CD4-positive, alpha-beta T cell treated with Interleukin-2 at 100 ng/mL for 4 hours (primary cell): ENCODE measurements at regions not wholly inside any gene's neighbourhood (a gene's known extent, or its start where the extent isn't known, plus 50 kb on each side); places are given as distances from the start of the nearest gene placed in this dataset.

ENCODE experiments used
- DNase-seq: peaks from one replicate; pipeline ENCODE4 v3.0.0-alpha.2; 2020; ENCODE audit warnings: low spot score

GRCh38 chr18:78364388-78364960 lies 615.1 kb upstream of the SALL3 start:
- DNase-seq = no peak

- DNase-seq = no peak
These were observed 611.6 kb upstream of the SALL3 start for GRCh38 chr18:78367996-78368395.

GRCh38 chr18:78368726-78369125 lies 610.9 kb upstream of the SALL3 start:
- DNase-seq = no peak

DNA sequence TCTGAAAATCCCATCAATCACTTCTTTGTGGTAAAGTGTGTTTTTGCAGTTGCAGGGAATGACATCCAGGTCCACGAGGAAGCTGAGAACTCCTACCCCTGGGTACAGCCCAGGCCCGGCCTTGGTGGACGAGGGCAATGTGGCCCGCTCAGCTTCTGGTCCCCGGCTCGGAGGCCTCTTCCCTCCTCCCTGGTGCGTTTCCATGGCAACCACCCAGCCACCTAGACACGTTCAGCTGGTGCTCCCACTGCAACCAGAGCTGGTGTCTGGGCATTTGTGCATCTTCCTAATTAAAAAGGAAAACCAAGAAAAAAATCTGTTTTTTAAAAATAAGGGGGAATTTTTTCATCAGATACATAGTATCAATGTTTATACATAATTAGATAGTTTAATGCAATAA lies 603.6 kb upstream of the SALL3 start:
- DNase-seq = no peak

GRCh38 chr18:78378403-78378802 lies 601.2 kb upstream of the SALL3 start:
- no peak for DNase-seq

DNA sequence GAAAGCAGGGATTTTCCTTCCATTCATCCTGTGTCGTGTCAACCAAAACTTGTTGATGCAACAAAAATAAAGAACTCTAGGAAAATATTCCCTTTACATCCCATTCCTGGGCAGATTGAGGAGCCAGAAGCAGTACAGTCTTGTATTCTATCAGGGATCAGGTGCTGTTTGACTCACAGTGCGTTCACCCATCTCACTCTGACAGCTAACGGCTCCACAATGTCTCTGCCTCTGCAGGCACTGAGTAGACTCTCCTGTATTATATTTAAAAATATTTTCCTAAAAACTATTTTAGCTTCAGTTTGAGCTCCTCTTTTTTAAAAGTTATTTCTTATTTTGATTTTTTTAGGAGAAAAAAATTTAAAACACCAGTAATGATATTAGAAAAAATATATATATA lies 600.6 kb upstream of the SALL3 start:
- DNase-seq = no peak

GRCh38 chr18:78390348-78390951 lies 589.2 kb upstream of the SALL3 start:
- no peak for DNase-seq

- DNase-seq = no peak
These were observed 588.7 kb upstream of the SALL3 start for GRCh38 chr18:78390952-78391348.

DNA sequence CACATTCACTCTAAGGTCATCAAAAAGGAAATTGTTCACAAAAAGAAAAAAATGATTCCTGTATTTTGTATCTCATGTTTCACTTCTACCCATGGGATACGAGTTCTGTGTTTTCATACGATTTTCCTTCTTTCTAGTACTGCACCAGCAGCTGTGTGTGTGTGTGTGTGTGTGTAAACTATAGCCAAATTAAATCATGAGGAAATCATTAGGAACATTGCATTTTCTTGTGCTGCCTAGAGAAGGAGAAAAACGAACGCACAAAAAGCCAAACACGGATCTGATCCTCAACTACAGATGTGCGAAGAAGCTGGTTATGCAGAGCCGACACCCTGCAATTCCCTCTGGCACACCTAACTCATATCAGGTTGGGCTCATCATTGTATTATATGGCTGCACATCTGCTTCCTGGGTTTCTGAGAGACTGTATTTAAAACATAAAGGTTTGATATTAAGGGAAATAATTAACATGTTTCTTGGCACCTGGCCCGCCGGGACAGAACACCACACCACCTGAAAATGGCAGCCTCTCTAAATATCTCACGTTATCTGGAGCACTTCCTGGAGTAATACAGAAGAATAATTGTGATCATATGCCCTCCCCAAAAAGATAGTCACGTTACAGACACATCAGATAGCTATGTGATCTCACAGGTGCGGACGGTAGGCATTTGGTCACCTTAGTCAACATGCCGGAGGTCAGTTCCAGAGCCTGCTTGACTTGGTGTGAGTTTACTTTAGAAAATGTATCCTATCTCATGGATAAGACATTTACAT lies 586.3 kb upstream of the SALL3 start:
- no peak for DNase-seq

DNA sequence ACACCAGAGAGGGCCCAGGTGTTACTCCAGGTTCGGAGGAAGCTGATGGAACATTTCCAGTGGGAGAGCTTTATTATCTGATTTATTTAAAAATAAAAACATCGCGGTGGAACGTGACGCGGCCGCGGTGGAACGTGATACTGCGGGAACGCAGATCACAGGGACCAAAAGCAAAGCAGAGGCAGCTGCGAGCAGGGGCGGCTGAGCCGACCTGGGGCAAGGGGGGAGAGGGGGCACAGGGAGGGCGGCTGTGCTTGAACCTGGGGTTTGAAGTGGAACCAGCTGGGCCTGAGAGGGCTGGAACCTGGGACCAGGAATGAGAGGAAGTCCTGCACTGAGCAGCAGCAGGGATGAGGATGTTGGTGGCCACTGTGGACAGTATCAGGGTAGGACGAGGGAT lies 583.5 kb upstream of the SALL3 start:
- no peak for DNase-seq

GRCh38 chr18:78396756-78397155 lies 582.9 kb upstream of the SALL3 start:
- DNase-seq = no peak

DNA sequence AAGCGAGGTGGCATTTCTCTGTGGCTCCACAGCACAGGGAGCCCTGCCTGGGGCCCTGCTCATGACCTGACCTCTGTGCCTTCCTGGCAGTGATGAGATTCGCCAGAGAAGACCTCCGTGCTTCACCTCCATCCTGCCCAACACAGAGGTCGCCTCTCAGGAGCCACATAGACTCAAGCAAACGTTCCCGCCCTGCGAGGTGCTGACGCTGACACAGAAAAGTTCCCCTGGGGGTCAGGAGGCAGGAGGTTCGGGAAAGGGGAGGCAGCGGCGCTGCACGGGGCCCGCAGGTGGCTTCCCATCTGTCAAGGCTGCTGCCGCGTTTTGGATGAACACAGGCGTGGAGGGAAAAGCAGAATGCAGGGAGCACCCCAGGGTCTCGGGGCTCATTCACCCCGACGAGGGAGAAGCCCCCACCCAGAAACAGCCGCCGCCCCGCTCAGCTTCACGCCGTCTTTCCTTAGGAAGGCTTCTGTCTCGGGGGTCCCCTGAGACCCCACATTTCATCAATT lies 579.6 kb upstream of the SALL3 start:
- no peak for DNase-seq

DNA sequence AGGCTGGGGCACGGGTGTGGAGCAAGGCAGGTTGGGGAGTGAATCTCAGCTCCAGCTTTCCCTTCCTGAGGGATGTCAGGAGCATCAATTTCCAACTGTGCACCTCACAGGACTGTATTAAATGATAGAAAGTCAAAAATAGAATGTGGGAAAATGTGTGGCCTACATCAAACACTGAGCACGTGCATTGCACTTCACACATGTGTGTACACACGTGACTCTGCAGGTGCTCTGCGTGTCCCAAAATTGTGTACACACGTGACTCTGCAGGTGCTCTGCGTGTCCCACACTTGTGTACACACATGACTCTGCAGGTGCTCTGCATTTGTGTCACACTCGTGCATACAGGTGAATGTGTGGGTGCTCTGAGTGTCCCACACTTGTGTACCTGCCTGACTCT lies 577.2 kb upstream of the SALL3 start:
- no peak for DNase-seq

DNA sequence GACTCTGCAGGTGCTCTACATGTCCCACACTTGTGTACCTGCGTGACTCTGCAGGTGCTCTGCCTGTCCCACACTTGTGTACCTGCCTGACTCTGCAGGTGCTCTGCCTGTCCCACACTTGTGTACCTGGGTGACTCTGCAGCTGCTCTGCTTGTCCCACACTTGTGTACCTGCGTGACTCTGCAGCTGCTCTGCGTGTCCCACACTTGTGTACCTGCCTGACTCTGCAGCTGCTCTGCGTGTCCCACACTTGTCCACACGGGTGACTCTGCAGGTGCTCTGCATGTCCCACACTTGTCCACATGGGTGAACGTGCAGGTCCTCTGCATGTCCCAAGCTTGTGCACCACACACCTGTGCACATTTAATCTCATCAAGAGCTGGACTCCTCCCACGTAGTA lies 576.7 kb upstream of the SALL3 start:
- DNase-seq = no peak

GRCh38 chr18:78403371-78403770 lies 576.2 kb upstream of the SALL3 start:
- DNase-seq = no peak

DNA sequence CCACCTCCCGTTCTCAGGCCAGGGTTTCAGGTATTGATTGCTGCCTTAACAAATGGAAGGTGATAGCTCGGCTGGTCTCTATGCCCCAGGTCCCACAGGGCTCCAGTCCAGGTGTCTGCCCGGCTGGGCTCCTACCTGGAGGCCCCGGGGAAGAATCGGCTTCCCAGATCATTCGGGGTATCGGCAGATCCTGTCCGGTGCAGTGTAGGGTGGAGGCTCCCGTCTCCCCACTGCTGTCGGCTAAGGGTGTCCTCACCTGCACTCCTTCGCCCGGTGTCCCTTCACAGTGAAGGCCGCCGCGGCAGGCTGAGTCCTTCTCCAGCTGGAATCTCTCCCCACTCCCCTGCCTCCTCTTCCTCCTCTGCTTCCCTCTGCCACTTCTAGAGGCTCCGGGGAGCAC lies 573.9 kb upstream of the SALL3 start:
- no peak for DNase-seq

- no peak for DNase-seq
These were observed 572.7 kb upstream of the SALL3 start for GRCh38 chr18:78406743-78407465.

DNA sequence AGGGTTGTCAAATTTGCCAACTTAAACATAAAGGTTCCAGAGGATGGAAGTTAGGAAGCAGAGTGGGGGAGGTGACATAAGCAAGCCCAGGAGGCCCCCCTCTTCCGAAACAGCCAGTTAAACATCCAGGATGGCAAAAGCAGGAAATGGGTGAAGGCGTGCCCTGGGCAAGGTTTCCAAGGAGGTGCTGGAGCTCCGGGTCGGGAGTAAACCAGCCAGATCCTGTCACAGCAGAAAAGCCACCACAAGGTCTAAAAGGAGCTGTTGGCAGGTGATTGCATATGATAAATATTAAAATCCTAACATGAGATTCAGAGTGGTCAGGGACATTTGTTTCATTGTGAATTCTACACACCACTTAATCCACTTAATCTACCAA lies 572.2 kb upstream of the SALL3 start:
- DNase-seq = no peak

GRCh38 chr18:78408623-78409022 lies 571.0 kb upstream of the SALL3 start:
- no peak for DNase-seq

DNA sequence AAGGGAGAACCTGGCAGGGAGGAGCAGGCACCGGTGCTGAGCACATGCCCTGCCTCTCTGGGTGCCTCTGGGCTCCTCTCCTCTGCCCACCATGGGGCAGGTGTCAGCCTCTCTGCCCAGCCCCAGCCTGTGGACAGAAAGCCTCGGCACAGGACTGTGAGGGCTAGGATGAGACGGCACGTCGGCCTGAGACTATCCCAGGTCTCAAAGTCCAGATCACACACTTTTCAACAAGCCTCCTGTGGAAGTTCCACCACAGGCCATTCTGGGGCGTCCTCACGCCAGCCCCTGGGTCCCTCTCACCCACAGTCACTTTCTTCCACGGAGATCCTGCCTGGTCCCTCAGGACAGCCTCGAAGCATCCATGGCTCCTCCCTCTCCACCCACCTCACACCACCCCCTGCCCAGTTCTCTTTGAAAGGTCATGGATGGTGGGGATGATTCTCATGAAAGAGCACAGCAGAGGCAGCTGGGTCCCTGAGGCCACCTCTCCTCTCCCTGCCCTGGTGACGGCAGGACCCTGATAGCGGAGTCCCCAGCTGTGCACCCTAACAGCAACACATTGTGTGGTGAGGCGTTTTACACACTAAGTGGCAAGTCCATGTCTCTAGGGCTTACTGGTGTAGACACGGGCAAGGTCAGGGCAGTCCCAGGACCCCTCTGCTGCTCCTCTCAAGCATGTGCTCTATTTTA lies 569.4 kb upstream of the SALL3 start:
- DNase-seq = no peak

- DNase-seq = no peak
These were observed 568.1 kb upstream of the SALL3 start for GRCh38 chr18:78411539-78411938.

DNA sequence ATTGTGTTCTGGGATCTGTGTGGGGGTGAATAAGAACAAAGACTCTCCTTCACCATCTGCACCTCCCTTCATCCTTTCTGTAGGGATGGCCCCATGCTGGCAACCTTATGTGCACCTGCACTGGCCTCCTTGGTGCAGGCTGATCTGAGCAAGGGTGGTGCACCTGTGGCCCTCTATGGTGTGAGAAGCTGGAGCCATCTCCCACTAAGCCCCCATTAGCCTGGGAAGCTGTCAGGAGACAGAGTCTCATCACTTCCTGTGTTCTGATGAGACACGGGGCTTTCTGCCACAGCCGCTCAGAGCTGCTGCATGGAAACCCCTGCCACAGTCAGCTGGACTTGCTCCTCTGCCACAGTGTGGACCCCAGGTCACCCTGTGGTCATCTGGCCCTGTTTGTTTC lies 565.3 kb upstream of the SALL3 start:
- no peak for DNase-seq
